B cell (primary cell): ENCODE measurements at regions not wholly inside any gene's neighbourhood (a gene's known extent, or its start where the extent isn't known, plus 50 kb on each side); places are given as distances from the start of the nearest gene placed in this dataset.

Experiments
- ATAC-seq: fragments of 200-7000 bp; cut with Tn5 transposase; one replicate; pipeline ENCODE4 v1.10.0; 2021; ENCODE audit warnings: low read depth, mild to moderate bottlenecking, moderate number of reproducible peaks, moderate library complexity
- CTCF ChIA-PET: fragments of 350-600 bp; sonication (Branson Sonifier 250); formaldehyde crosslinking; loops from one replicate; lab custom pipeline; 2021; ENCODE audit warnings: antibody characterized with exemption, inconsistent platforms; lab: Charles Lee
- POLR2A ChIA-PET: fragments of 350-600 bp; sonication (Branson Sonifier 250); formaldehyde crosslinking; loops from one replicate; lab custom pipeline; 2021; ENCODE audit warnings: antibody characterized with exemption; lab: Charles Lee
- DNase-seq: peaks from one replicate; pipeline ENCODE4 v3.0.0; 2013
- H2AFZ ChIP-seq: 2 replicates; pipeline ENCODE4 v1.6.1; 2012; ENCODE audit warnings: mild to moderate bottlenecking, low read depth, low read length; ENCODE audit not compliant: insufficient read depth, poor library complexity, severe bottlenecking
- H3K27ac ChIP-seq, 2 donors: 1 replicate in 1 of 2; 2 replicates in 1 of 2; pipeline ENCODE4 v1.5.1; 2012 to 2013; ENCODE audit warnings: low read length in 2 of 2, mild to moderate bottlenecking in 2 of 2, moderate library complexity in 1 of 2
- H3K27me3 ChIP-seq, 4 experiments: fragments of 200-600 bp in 1 of 4; sonication (generic) in 1 of 4; replicated peaks in 1 of 4; 1 replicate in 2 of 4; 2 replicates in 2 of 4; pipeline versions ENCODE4 v1.6.1 to v1.7.0; 2013 to 2016; ENCODE audit warnings: low read length in 3 of 4, mild to moderate bottlenecking in 2 of 4, mixed read lengths in 1 of 4, moderate library complexity in 1 of 4; ENCODE audit not compliant: insufficient read depth in 4 of 4, control insufficient read depth in 3 of 4; ENCODE audit errors: control extremely low read depth in 1 of 4
- H3K36me3 ChIP-seq, 2 experiments: replicated peaks in 1 of 2; 1 replicate in 1 of 2; 2 replicates in 1 of 2; pipeline versions ENCODE4 v1.6.1 to v1.7.1; 2013; ENCODE audit warnings: low read length in 1 of 2; ENCODE audit not compliant: insufficient read depth in 2 of 2, control insufficient read depth in 1 of 2; ENCODE audit errors: control extremely low read depth in 1 of 2, extremely low read depth in 1 of 2
- H3K4me1 ChIP-seq, 2 donors: fragments of 200-600 bp in 1 of 2; sonication (generic) in 1 of 2; 1 replicate in 1 of 2; 2 replicates in 1 of 2; pipeline versions ENCODE4 v1.5.1 to v1.6.1; 2013 to 2017; ENCODE audit warnings: low read length in 2 of 2; ENCODE audit not compliant: control insufficient read depth in 2 of 2, insufficient read depth in 2 of 2
- H3K4me2 ChIP-seq: replicated peaks from 2 replicates; pipeline ENCODE3; 2012; ENCODE audit warnings: mild to moderate bottlenecking, low read depth, low read length; ENCODE audit not compliant: poor library complexity, severe bottlenecking
- H3K4me3 ChIP-seq, 5 experiments: fragments of 200-600 bp in 1 of 5; sonication (generic) in 1 of 5; 1 replicate in 3 of 5; 2 replicates in 2 of 5; pipeline versions ENCODE4 v1.5.1 to v1.7.0; 2011 to 2016; ENCODE audit warnings: low read length in 4 of 5, mild to moderate bottlenecking in 4 of 5, low read depth in 2 of 5, control low read depth in 1 of 5, moderate library complexity in 1 of 5; ENCODE audit not compliant: insufficient read depth in 1 of 5; ENCODE audit errors: control extremely low read depth in 1 of 5, extremely low read depth in 1 of 5
- H3K79me2 ChIP-seq: fragments of 200-600 bp; sonication (generic); one replicate; pipeline ENCODE4 v1.6.0; 2016; ENCODE audit warnings: low read length; ENCODE audit not compliant: control insufficient read depth, insufficient read depth
- H3K9ac ChIP-seq: fragments of 200-600 bp; sonication (generic); 2 replicates; pipeline ENCODE4 v1.6.1; 2017; ENCODE audit warnings: mild to moderate bottlenecking, low read length, moderate library complexity
- H3K9me3 ChIP-seq, 3 donors: one replicate each; pipeline versions ENCODE4 v1.6.1 to v1.7.1; 2013; ENCODE audit warnings: low read length in 2 of 3; ENCODE audit not compliant: control insufficient read depth in 2 of 3, insufficient read depth in 1 of 3; ENCODE audit errors: control extremely low read depth in 1 of 3
- H4K20me1 ChIP-seq: 2 replicates; pipeline ENCODE4 v1.6.0; 2012; ENCODE audit warnings: mild to moderate bottlenecking, low read length; ENCODE audit not compliant: insufficient read depth, control insufficient read depth, poor library complexity, severe bottlenecking
- H3K27ac Mint-ChIP-seq: one replicate; pipeline ENCODE4 v1.8.0; 2021; ENCODE audit warnings: mixed read lengths
- H3K27me3 Mint-ChIP-seq: one replicate; pipeline ENCODE4 v1.8.0; 2021; ENCODE audit warnings: mixed read lengths
- H3K4me1 Mint-ChIP-seq: one replicate; pipeline ENCODE4 v1.8.0; 2021; ENCODE audit warnings: mixed read lengths
- H3K4me3 Mint-ChIP-seq: one replicate; pipeline ENCODE4 v1.8.0; 2021; ENCODE audit warnings: mixed read lengths
- H3K9me3 Mint-ChIP-seq: one replicate; pipeline ENCODE4 v1.8.0; 2022; ENCODE audit warnings: mixed read lengths; ENCODE audit not compliant: insufficient read depth
- EZH2 ChIP-seq: IDR thresholded peaks from 2 replicates; pipeline ENCODE4 v1.6.1; 2012; ENCODE audit warnings: borderline replicate concordance, low read depth, mild to moderate bottlenecking, moderate library complexity, low read length; ENCODE audit not compliant: insufficient read depth, poor library complexity, severe bottlenecking
- WGBS: methylation state at CpG from one replicate; pipeline ENCODE4 v1.1.5; 2013; ENCODE audit warnings: missing lambda C conversion rate; ENCODE audit not compliant: insufficient coverage; 5-methylcytosine and 5-hydroxymethylcytosine counted together
- intact Hi-C: fragments of 100-400 bp; cut with micrococcal nuclease; formaldehyde crosslinking; loops from one replicate; pipeline ENCODE4 v1.10.0; 2022
- TF ChIP-seq, protein P1 (sequence below): fragments of 200-600 bp; IDR thresholded peaks from one replicate; pipeline ENCODE4 v1.8.0; 2022; ENCODE audit warnings: antibody characterized with exemption, mild to moderate bottlenecking

DNA sequence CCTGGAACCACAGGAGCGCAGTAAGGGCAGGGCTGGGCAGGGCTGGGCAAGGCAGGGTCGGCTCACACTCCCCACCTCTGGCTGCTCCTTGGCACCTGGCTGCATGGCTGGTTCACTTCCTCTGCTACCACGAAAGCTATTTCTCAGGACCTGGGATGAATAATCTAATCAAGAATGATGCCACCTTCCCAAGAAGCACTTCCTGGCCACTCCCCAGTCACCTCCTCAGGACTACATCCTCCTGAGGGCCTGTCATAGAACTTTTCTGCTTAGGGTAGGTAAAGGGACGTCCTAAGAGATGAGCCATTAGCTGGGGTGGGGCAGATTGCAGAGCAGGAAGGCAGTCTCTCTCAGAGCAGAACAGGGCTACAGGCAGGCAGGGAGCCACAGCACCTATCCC is 288.2 kb upstream of the MAP3K1 start:
- Histone ChIP-seq H3K27me3 (no peaks in the 10 kb centered on the region), H4K20me1 (no peaks in the 10 kb centered on the region), H3K36me3 (no peaks in the 10 kb centered on the region), H3K4me1 (no peaks in the 10 kb centered on the region), H2AFZ (no peak overlapping the region), H3K9ac (no peak overlapping the region), H3K9me3 (no peaks in the 10 kb centered on the region), H3K79me2 (no peaks in the 10 kb centered on the region), H3K4me2 (no peak overlapping the region), H3K27ac (no peak overlapping the region), H3K4me3 (no peak overlapping the region)
- CTCF ChIA-PET = no interaction called here
- POLR2A ChIA-PET = interaction anchor here (0.9 kb wide), 1 partner anchor 45 kb away, joined by 3 read pairs; no protein-coding TSS in a partner anchor
- Mint-ChIP-seq H3K9me3 (no peaks in the 10 kb centered on the region), H3K27ac (no peak overlapping the region), H3K4me1 (peaks cover 2% of the 10 kb centered on the region), H3K27me3 (no peaks in the 10 kb centered on the region), H3K4me3 (no peak overlapping the region)
- intact Hi-C loops = no loop called here
- ATAC-seq (no peak), DNase-seq (no peak)
- TF ChIP-seq, protein P1, sequence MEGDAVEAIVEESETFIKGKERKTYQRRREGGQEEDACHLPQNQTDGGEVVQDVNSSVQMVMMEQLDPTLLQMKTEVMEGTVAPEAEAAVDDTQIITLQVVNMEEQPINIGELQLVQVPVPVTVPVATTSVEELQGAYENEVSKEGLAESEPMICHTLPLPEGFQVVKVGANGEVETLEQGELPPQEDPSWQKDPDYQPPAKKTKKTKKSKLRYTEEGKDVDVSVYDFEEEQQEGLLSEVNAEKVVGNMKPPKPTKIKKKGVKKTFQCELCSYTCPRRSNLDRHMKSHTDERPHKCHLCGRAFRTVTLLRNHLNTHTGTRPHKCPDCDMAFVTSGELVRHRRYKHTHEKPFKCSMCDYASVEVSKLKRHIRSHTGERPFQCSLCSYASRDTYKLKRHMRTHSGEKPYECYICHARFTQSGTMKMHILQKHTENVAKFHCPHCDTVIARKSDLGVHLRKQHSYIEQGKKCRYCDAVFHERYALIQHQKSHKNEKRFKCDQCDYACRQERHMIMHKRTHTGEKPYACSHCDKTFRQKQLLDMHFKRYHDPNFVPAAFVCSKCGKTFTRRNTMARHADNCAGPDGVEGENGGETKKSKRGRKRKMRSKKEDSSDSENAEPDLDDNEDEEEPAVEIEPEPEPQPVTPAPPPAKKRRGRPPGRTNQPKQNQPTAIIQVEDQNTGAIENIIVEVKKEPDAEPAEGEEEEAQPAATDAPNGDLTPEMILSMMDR = no peak
- TF ChIP-seq EZH2 = no peak
- WGBS = 88% methylated on average over 3 of the region's 4 CpGs

DNA sequence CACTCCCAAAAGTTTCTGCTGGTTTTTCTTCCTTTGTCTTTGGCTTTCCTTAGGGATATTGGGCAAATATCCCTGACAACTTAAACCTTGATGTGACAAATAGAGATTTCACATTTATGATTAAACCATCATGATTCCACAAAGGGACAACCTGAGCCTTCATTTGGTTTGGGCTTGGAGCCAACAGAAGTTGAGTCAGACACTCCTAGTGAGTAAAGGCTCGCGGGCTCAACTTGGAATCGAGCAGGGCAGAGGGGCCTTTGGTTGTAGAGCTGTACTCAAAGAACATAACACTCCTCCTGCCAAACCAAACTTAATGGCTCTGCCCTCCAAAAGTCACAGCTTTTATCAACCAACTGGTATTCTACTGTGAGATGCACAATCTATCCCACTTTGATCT is 290.2 kb upstream of the MAP3K1 start:
- Histone ChIP-seq H3K9ac (no peak overlapping the region), H3K36me3 (no peaks in the 10 kb centered on the region), H4K20me1 (no peaks in the 10 kb centered on the region), H3K4me3 (no peak overlapping the region), H3K4me2 (no peak overlapping the region), H3K4me1 (no peaks in the 10 kb centered on the region), H3K27me3 (no peaks in the 10 kb centered on the region), H3K27ac (no peak overlapping the region), H2AFZ (no peak overlapping the region), H3K79me2 (no peaks in the 10 kb centered on the region), H3K9me3 (no peaks in the 10 kb centered on the region)
- H3K4me3 Mint-ChIP-seq = no peak overlapping the region
- H3K27me3 Mint-ChIP-seq = no peaks in the 10 kb centered on the region
- no CpG with 5 or more reads among the region's 3 CpGs for WGBS
- H3K27ac Mint-ChIP-seq = no peak overlapping the region
- no peaks in the 10 kb centered on the region for H3K9me3 Mint-ChIP-seq
- TF ChIP-seq, protein P1 = no peak
- no peak for TF ChIP-seq EZH2
- ChIA-PET CTCF (no interaction called here), POLR2A (no interaction called here)
- intact Hi-C loops = no loop called here
- peaks cover 2% of the 10 kb centered on the region for H3K4me1 Mint-ChIP-seq
- ATAC-seq (no peak), DNase-seq (no peak)
